GM10248 (cell line): ENCODE measurements at regions not wholly inside any gene's neighbourhood (a gene's known extent, or its start where the extent isn't known, plus 50 kb on each side); places are given as distances from the start of the nearest gene placed in this dataset.

Experiments
- CTCF ChIA-PET: fragments of 300-600 bp; sonication (Branson Sonifier 250); formaldehyde crosslinking; extraction: SDS; loops from one replicate; lab custom pipeline; 2021; ENCODE audit warnings: antibody characterized with exemption; lab: Yijun Ruan, JAX
- POLR2A ChIA-PET: fragments of 350-650 bp; sonication (Branson Sonifier 250); formaldehyde crosslinking; extraction: SDS; loops from one replicate; lab custom pipeline; 2020; ENCODE audit warnings: antibody characterized with exemption; lab: Yijun Ruan, JAX
- DNase-seq: peaks from one replicate; pipeline ENCODE4 v3.0.0; 2012; ENCODE audit errors: extremely low spot score
- CTCF ChIP-seq: IDR thresholded peaks from 2 replicates; pipeline ENCODE4 v1.5.1; 2012; ENCODE audit warnings: mild to moderate bottlenecking, low read depth; ENCODE audit errors: extremely low read depth, missing control alignments, control extremely low read depth

GRCh38 chr9:108551030-108551841, 304.6 kb downstream of the ACTL7B start:
- ChIA-PET POLR2A (no interaction called here), CTCF (interaction anchor here (1.1 to 1.3 kb wide), 2 partner anchors 12 to 15 kb away, joined by 3 read pairs; no protein-coding TSS in a partner anchor)
- DNase-seq, result no peak
- TF ChIP-seq CTCF, result no peak

GRCh38 chr9:108550106-108550505, 305.7 kb downstream of the ACTL7B start:
- no peak for TF ChIP-seq CTCF
- DNase-seq, result no peak
- ChIA-PET POLR2A (no interaction called here), CTCF (interaction anchor here (1.3 kb wide), 2 partner anchors 11 to 15 kb away, joined by 3 to 5 read pairs; no protein-coding TSS in a partner anchor)

GRCh38 chr9:108549184-108549583, 306.6 kb downstream of the ACTL7B start:
- no peak for DNase-seq
- CTCF ChIA-PET, result interaction anchor here (0.9 to 1.3 kb wide), 4 partner anchors 13 to 1124 kb away, joined by 3 to 5 read pairs (median 4); no protein-coding TSS in a partner anchor
- POLR2A ChIA-PET, result no interaction called here
- TF ChIP-seq CTCF, result no peak

GRCh38 chr9:108547411-108548135, 308.2 kb downstream of the ACTL7B start:
- CTCF ChIA-PET, result interaction anchor here (1.2 to 3.6 kb wide), 2 partner anchors 19 to 1123 kb away, joined by 4 to 11 read pairs; no protein-coding TSS in a partner anchor
- TF ChIP-seq CTCF, result no peak
- DNase-seq, result no peak
- POLR2A ChIA-PET, result no interaction called here

- ChIA-PET POLR2A (no interaction called here), CTCF (interaction anchor here (3.6 kb wide), 1 partner anchor 20 kb away, joined by 11 read pairs; no protein-coding TSS in a partner anchor)
- no peak for DNase-seq
- TF ChIP-seq CTCF, result no peak
Observed at GRCh38 chr9:108546215-108546614, 309.6 kb downstream of the ACTL7B start.

- ChIA-PET POLR2A (no interaction called here), CTCF (interaction anchor here (0.9 to 3.6 kb wide), 2 partner anchors 21 to 32 kb away, joined by 3 to 11 read pairs; no protein-coding TSS in a partner anchor)
- no peak for TF ChIP-seq CTCF
- no peak for DNase-seq
Observed at GRCh38 chr9:108545436-108545835, 310.4 kb downstream of the ACTL7B start.
